Mesenchymal stem cell (in vitro differentiated cells and primary cell): ENCODE measurements at regions not wholly inside any gene's neighbourhood (a gene's known extent, or its start where the extent isn't known, plus 50 kb on each side); places are given as distances from the start of the nearest gene placed in this dataset.

Experiments
- DNase-seq: peaks from one replicate; pipeline ENCODE4 v3.0.0-alpha.2; 2013
- H2AFZ ChIP-seq: one replicate; pipeline ENCODE4 v1.6.1; 2013; ENCODE audit warnings: low read depth, mild to moderate bottlenecking, control low read depth, inconsistent platforms, low read length, moderate library complexity
- H2AK5ac ChIP-seq: 2 replicates; pipeline ENCODE4 v1.6.1; 2013; ENCODE audit warnings: low read length, moderate library complexity, mild to moderate bottlenecking, inconsistent platforms; ENCODE audit not compliant: severe bottlenecking
- H2BK120ac ChIP-seq: one replicate; pipeline ENCODE4 v1.6.1; 2013; ENCODE audit warnings: low read depth, mild to moderate bottlenecking, inconsistent platforms, low read length, moderate library complexity
- H2BK12ac ChIP-seq, 2 experiments: one replicate each; pipeline ENCODE4 v1.6.1; 2013; ENCODE audit warnings: inconsistent platforms in 2 of 2, low read length in 2 of 2, mild to moderate bottlenecking in 2 of 2, moderate library complexity in 2 of 2, control low read depth in 1 of 2
- H2BK15ac ChIP-seq: one replicate; pipeline ENCODE4 v1.6.1; 2013; ENCODE audit warnings: mild to moderate bottlenecking, low read depth, inconsistent platforms; ENCODE audit not compliant: poor library complexity, severe bottlenecking
- H2BK5ac ChIP-seq: 2 replicates; pipeline ENCODE4 v1.6.1; 2013; ENCODE audit warnings: low read depth, mild to moderate bottlenecking, low read length, control low read depth, inconsistent platforms; ENCODE audit not compliant: poor library complexity, severe bottlenecking
- H3K14ac ChIP-seq, 2 experiments: one replicate each; pipeline ENCODE4 v1.6.1; 2013; ENCODE audit warnings: inconsistent platforms in 2 of 2, low read length in 2 of 2, control low read depth in 1 of 2, mild to moderate bottlenecking in 1 of 2, moderate library complexity in 1 of 2
- H3K18ac ChIP-seq, 2 experiments: one replicate each; pipeline ENCODE4 v1.6.1; 2013; ENCODE audit warnings: inconsistent platforms in 2 of 2, low read length in 2 of 2, control low read depth in 1 of 2, low read depth in 1 of 2, mild to moderate bottlenecking in 1 of 2
- H3K23ac ChIP-seq, 2 experiments: one replicate each; pipeline ENCODE4 v1.6.1; 2013; ENCODE audit warnings: inconsistent platforms in 2 of 2, low read length in 2 of 2, mild to moderate bottlenecking in 2 of 2, moderate library complexity in 2 of 2, control low read depth in 1 of 2
- H3K27ac ChIP-seq: 2 replicates; pipeline ENCODE4 v1.5.1; 2013; ENCODE audit warnings: mild to moderate bottlenecking, moderate library complexity, low read length, control low read depth, inconsistent platforms; ENCODE audit not compliant: poor library complexity, severe bottlenecking
- H3K27me3 ChIP-seq, 2 experiments: 2 replicates each; pipeline versions ENCODE4 v1.6.1 to v1.7.0; 2013; ENCODE audit warnings: low read length in 2 of 2, mild to moderate bottlenecking in 2 of 2, moderate library complexity in 2 of 2, control low read depth in 1 of 2, inconsistent platforms in 1 of 2; ENCODE audit not compliant: control insufficient read depth in 1 of 2, insufficient read depth in 1 of 2
- H3K36me3 ChIP-seq, 2 experiments: 2 replicates each; pipeline versions ENCODE4 v1.6.1 to v1.7.0; 2013; ENCODE audit warnings: low read length in 2 of 2, control low read depth in 1 of 2, inconsistent platforms in 1 of 2, low read depth in 1 of 2, mild to moderate bottlenecking in 1 of 2; ENCODE audit not compliant: insufficient read depth in 2 of 2, control insufficient read depth in 1 of 2
- H3K4ac ChIP-seq, 2 experiments: one replicate each; pipeline ENCODE4 v1.6.1; 2013; ENCODE audit warnings: inconsistent platforms in 2 of 2, low read length in 2 of 2, mild to moderate bottlenecking in 2 of 2, moderate library complexity in 2 of 2, control low read depth in 1 of 2, low read depth in 1 of 2
- H3K4me1 ChIP-seq: 2 replicates; pipeline ENCODE4 v1.6.1; 2013; ENCODE audit warnings: low read depth, low read length, control low read depth; ENCODE audit not compliant: control insufficient read depth, insufficient read depth
- H3K4me2 ChIP-seq: 2 replicates; pipeline ENCODE4 v1.6.1; 2013; ENCODE audit warnings: low read length, mild to moderate bottlenecking, inconsistent platforms; ENCODE audit not compliant: poor library complexity, severe bottlenecking
- H3K4me3 ChIP-seq, 2 experiments: 2 replicates each; pipeline versions ENCODE4 v1.5.1 to v1.7.0; 2013; ENCODE audit warnings: low read length in 2 of 2, mild to moderate bottlenecking in 2 of 2, control low read depth in 1 of 2, low read depth in 1 of 2; ENCODE audit not compliant: insufficient read depth in 1 of 2
- H3K79me1 ChIP-seq: replicated peaks from 2 replicates; pipeline ENCODE4 v1.6.1; 2013; ENCODE audit warnings: mild to moderate bottlenecking, control low read depth, low read length, inconsistent platforms; ENCODE audit not compliant: poor library complexity, severe bottlenecking
- H3K9ac ChIP-seq: 2 replicates; pipeline ENCODE4 v1.7.0; 2013; ENCODE audit warnings: mild to moderate bottlenecking, low read length, moderate library complexity
- H3K9me3 ChIP-seq: 2 replicates; pipeline ENCODE4 v1.7.0; 2013; ENCODE audit warnings: mild to moderate bottlenecking, low read length; ENCODE audit not compliant: control insufficient read depth
- H4K8ac ChIP-seq: one replicate; pipeline ENCODE4 v1.6.1; 2013; ENCODE audit warnings: inconsistent platforms, mild to moderate bottlenecking, low read length, moderate library complexity
- H4K91ac ChIP-seq: one replicate; pipeline ENCODE4 v1.6.1; 2013; ENCODE audit warnings: mild to moderate bottlenecking, low read length, inconsistent platforms
- WGBS: methylation state at CpG from one replicate; pipeline ENCODE4 v1.1.7; 2013; ENCODE audit warnings: mixed read lengths; 5-methylcytosine and 5-hydroxymethylcytosine counted together

DNA sequence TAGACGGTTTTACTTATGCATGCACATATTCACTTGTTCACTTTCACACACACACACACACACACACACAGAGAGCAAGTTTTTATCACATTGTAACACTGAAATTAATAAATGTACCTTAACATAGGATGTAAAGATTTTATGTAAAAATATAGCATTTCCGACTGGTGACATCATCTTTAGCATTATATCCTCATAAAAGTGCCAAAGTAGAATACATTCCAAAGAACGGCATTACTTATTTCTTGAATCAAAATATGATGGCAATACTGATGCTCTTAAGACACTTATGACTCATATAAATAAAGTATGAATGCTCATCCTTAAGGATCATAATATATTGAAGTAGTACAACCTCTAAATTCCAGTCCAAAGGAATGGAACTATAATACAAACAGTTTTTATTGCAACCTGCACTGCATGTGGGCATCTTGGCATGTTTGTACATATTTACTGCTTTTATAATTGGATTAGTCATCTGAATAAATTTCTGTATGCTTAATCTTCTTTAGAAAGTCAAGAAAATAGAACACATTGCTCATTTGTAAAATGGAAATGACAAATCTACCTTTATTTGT lies 290.0 kb upstream of the SEMA3A start:
- 100% methylated on average over 1 of the region's 3 CpGs for WGBS

DNA sequence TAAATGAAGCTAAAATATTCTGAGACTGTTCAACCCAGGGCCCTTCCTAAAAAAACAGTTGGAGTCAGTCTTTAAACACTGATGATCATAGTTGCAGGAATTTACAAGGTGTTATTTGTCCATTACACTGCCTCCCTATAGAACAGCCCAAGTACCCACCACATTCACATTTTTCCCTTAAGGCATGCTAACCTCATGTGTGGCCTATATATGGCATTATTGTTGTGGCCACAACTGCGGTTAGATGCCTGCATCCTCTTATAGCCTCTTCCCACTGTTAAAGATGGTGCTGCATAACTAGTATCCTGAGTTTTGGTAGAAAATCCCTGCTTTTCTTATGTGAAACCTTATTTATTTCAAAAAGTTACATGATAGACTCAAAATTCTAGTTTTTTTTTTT lies 287.9 kb upstream of the SEMA3A start:
- H3K9me3 ChIP-seq, result no peaks in the 10 kb centered on the region
- H3K4me1 ChIP-seq, result peaks cover 2% of the 10 kb centered on the region
- DNase-seq, result no peak
- no peak overlapping the region for H2BK15ac ChIP-seq
- H2BK5ac ChIP-seq, result no peak overlapping the region
- H3K9ac ChIP-seq, result no peak overlapping the region
- no peak overlapping the region for H2AFZ ChIP-seq
- no peak overlapping the region for H2BK12ac ChIP-seq
- no peak overlapping the region for H3K4me2 ChIP-seq
- no peak overlapping the region for H2AK5ac ChIP-seq
- no peak overlapping the region for H4K8ac ChIP-seq
- no peaks in the 10 kb centered on the region for H3K27me3 ChIP-seq
- H3K18ac ChIP-seq, result no peak overlapping the region
- no peak overlapping the region for H3K4me3 ChIP-seq
- H2BK120ac ChIP-seq, result no peak overlapping the region
- H3K23ac ChIP-seq, result no peak overlapping the region
- H3K79me1 ChIP-seq, result no peaks in the 10 kb centered on the region
- H3K4ac ChIP-seq, result no peak overlapping the region
- H3K36me3 ChIP-seq, result peaks cover 0 to 2% of the 10 kb centered on the region in 2 experiments
- H3K27ac ChIP-seq, result no peak overlapping the region
- no peak overlapping the region for H3K14ac ChIP-seq
- WGBS, result no CpG with 5 or more reads among the region's 1 CpG
- no peak overlapping the region for H4K91ac ChIP-seq

More for the DNA sequence above, 290.0 kb upstream of the SEMA3A start:
- Histone ChIP-seq H3K4me3 (no peak overlapping the region), H3K4me2 (no peak overlapping the region), H3K36me3 (peaks cover 0 to 2% of the 10 kb centered on the region in 2 experiments), H2AFZ (no peak overlapping the region), H3K27ac (no peak overlapping the region), H2BK5ac (no peak overlapping the region), H3K79me1 (no peaks in the 10 kb centered on the region), H4K8ac (no peak overlapping the region), H3K23ac (no peak overlapping the region), H3K27me3 (no peaks in the 10 kb centered on the region), H3K4ac (no peak overlapping the region), H2BK12ac (no peak overlapping the region), H3K14ac (no peak overlapping the region), H3K4me1 (no peaks in the 10 kb centered on the region), H4K91ac (no peak overlapping the region), H3K18ac (no peak overlapping the region), H2BK120ac (no peak overlapping the region), H2AK5ac (no peak overlapping the region), H2BK15ac (no peak overlapping the region), H3K9me3 (no peaks in the 10 kb centered on the region), H3K9ac (no peak overlapping the region)
- no peak for DNase-seq

DNA sequence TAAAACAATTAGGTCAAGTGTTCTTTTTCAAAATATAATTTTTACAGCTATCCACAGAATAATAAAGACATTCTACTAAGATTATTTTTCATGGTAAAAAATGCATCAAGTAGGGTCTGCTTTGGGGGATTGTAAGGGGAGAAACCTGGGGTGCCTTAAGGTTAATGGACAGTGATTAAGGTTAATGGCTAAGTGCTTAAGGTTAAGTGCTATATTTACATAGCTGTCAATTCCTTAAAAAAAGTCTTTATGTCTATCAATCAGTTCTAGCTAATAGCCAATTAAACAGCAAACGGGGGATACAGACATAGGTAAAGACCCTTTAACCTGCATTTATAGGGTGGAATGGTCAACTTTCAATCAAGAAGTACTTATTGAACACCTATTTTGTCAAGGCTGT lies 284.5 kb upstream of the SEMA3A start:
- no peak overlapping the region for H2BK15ac ChIP-seq
- no peak overlapping the region for H2AFZ ChIP-seq
- H3K4me1 ChIP-seq, result peaks cover 4% of the 10 kb centered on the region
- H3K9me3 ChIP-seq, result no peaks in the 10 kb centered on the region
- no peak overlapping the region for H3K14ac ChIP-seq
- no peak overlapping the region for H2BK120ac ChIP-seq
- no peak overlapping the region for H3K9ac ChIP-seq
- H3K4me2 ChIP-seq, result no peak overlapping the region
- no peaks in the 10 kb centered on the region for H3K36me3 ChIP-seq
- no CpG with 5 or more reads among the region's 1 CpG for WGBS
- no peak overlapping the region for H4K91ac ChIP-seq
- no peak overlapping the region for H2AK5ac ChIP-seq
- no peaks in the 10 kb centered on the region for H3K79me1 ChIP-seq
- H3K23ac ChIP-seq, result no peak overlapping the region
- no peak overlapping the region for H3K18ac ChIP-seq
- H3K27me3 ChIP-seq, result no peaks in the 10 kb centered on the region
- DNase-seq, result no peak
- H3K27ac ChIP-seq, result no peak overlapping the region
- no peak overlapping the region for H3K4ac ChIP-seq
- H2BK5ac ChIP-seq, result no peak overlapping the region
- H3K4me3 ChIP-seq, result no peak overlapping the region
- H2BK12ac ChIP-seq, result no peak overlapping the region
- no peak overlapping the region for H4K8ac ChIP-seq

DNA sequence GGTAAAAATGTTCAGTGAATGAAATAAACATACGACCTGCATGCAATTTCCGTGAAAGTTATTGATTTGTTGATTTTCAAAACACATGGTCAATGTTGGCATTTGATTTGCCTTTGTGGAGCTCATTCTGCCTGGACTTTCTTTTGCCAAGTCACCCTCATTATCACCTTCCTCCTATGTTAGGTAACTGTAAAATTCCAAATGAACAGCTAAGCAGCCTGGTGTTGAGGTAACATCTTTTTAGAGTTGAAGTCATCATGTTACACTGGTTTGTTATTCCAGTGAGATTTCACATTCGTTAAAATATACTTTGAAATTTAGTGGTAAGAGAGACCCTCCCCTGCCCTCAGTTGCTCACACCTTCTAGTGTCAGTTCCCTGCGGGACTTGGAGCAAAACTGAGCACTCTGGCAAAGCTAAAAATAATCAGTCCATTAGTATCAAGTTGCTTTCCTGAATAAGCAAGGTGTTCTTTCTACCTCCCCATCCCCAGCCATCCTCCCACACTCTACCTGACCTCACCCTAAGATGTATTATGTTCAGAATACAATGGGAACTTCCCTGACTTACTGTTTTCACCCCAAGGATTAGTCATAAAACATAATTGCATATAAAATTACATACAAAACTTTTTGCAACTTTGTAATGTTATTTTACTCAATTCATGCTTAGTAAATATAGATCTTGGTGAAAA lies 283.3 kb upstream of the SEMA3A start:
- no peak for DNase-seq
- Histone ChIP-seq H3K4ac (no peak overlapping the region), H3K27me3 (no peaks in the 10 kb centered on the region), H4K8ac (no peak overlapping the region), H3K36me3 (no peaks in the 10 kb centered on the region), H2AFZ (no peak overlapping the region), H2BK15ac (no peak overlapping the region), H3K9ac (no peak overlapping the region), H3K18ac (no peak overlapping the region), H2BK120ac (no peak overlapping the region), H3K27ac (peak overlapping the region; percentile 33), H3K4me1 (peaks cover 4% of the 10 kb centered on the region), H2AK5ac (no peak overlapping the region), H3K4me3 (no peak overlapping the region), H2BK12ac (no peak overlapping the region), H4K91ac (no peak overlapping the region), H3K23ac (no peak overlapping the region), H3K9me3 (no peaks in the 10 kb centered on the region), H3K14ac (no peak overlapping the region), H3K79me1 (no peaks in the 10 kb centered on the region), H2BK5ac (no peak overlapping the region), H3K4me2 (no peak overlapping the region)
- WGBS, result 91% methylated on average over 3 of the region's 4 CpGs
